Calu3 (cell line): ENCODE measurements at regions not wholly inside any gene's neighbourhood (a gene's known extent, or its start where the extent isn't known, plus 50 kb on each side); places are given as distances from the start of the nearest gene placed in this dataset.

ENCODE experiments used
- BruUV-seq: library from RNA; stranded (reverse); fragments of 400-500 nt; replicated peaks from 2 replicates; lab custom pipeline; 2021; lab: Mats Ljungman, UMichigan
- CTCF ChIA-PET: fragments of 300-600 bp; sonication (Branson Sonifier 250); formaldehyde crosslinking; loops from one replicate; lab custom pipeline; 2022; ENCODE audit warnings: antibody characterized with exemption; lab: Charles Lee
- DNase-seq: peaks from one replicate; pipeline ENCODE4 v3.0.0; 2022
- H3K27ac Mint-ChIP-seq: one replicate; pipeline ENCODE4 v1.8.0; 2022; ENCODE audit warnings: mixed read lengths; ENCODE audit not compliant: unreplicated experiment
- H3K27me3 Mint-ChIP-seq: one replicate; pipeline ENCODE4 v1.8.0; 2022; ENCODE audit warnings: mixed read lengths; ENCODE audit not compliant: unreplicated experiment
- H3K36me3 Mint-ChIP-seq: one replicate; pipeline ENCODE4 v1.8.0; 2022; ENCODE audit warnings: mild to moderate bottlenecking, moderate library complexity, mixed read lengths; ENCODE audit not compliant: insufficient read depth, unreplicated experiment
- H3K4me1 Mint-ChIP-seq: one replicate; pipeline ENCODE4 v1.8.0; 2022; ENCODE audit warnings: mild to moderate bottlenecking, low read depth, mixed read lengths; ENCODE audit not compliant: unreplicated experiment
- H3K4me3 Mint-ChIP-seq: one replicate; pipeline ENCODE4 v1.8.0; 2022; ENCODE audit warnings: mild to moderate bottlenecking, low read depth, moderate library complexity, mixed read lengths; ENCODE audit not compliant: unreplicated experiment
- H3K9me3 Mint-ChIP-seq: one replicate; pipeline ENCODE4 v1.8.0; 2022; ENCODE audit warnings: low read depth, mixed read lengths; ENCODE audit not compliant: unreplicated experiment
- intact Hi-C: fragments of 100-400 bp; cut with micrococcal nuclease; formaldehyde crosslinking; loops from one replicate; pipeline ENCODE4 v1.10.0; 2022; ENCODE audit not compliant: unreplicated experiment
- TF ChIP-seq, protein P1 (sequence below): fragments of 200-600 bp; IDR thresholded peaks from one replicate; pipeline ENCODE4 v1.8.0; 2022; ENCODE audit warnings: antibody characterized with exemption; ENCODE audit not compliant: unreplicated experiment

DNA sequence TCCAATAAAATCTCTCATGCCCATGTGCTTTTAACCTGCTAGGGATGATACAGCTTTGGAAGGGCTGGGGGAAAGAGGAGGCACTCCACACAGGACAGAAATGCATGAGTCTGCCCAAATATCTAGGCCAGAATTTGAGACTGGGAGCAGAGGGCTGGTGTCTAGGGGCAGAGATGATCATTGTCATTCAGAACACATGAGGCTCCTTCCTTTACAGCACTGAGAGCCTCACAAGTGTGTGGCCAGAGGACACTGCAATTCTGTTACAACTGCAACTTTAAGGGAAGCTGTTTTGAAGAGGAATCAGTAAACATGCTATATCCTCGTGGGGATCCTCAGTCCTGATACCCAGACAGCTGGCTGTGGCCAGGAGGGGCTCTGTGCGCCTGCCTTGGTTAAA lies 541.3 kb downstream of the OMA1 start:
- no peak overlapping the region for H3K27ac Mint-ChIP-seq
- intact Hi-C loops, result no loop called here
- peaks cover 2% of the 10 kb centered on the region for H3K9me3 Mint-ChIP-seq
- TF ChIP-seq, protein P1, sequence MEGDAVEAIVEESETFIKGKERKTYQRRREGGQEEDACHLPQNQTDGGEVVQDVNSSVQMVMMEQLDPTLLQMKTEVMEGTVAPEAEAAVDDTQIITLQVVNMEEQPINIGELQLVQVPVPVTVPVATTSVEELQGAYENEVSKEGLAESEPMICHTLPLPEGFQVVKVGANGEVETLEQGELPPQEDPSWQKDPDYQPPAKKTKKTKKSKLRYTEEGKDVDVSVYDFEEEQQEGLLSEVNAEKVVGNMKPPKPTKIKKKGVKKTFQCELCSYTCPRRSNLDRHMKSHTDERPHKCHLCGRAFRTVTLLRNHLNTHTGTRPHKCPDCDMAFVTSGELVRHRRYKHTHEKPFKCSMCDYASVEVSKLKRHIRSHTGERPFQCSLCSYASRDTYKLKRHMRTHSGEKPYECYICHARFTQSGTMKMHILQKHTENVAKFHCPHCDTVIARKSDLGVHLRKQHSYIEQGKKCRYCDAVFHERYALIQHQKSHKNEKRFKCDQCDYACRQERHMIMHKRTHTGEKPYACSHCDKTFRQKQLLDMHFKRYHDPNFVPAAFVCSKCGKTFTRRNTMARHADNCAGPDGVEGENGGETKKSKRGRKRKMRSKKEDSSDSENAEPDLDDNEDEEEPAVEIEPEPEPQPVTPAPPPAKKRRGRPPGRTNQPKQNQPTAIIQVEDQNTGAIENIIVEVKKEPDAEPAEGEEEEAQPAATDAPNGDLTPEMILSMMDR, result no peak
- peaks cover 27% of the 10 kb centered on the region for H3K27me3 Mint-ChIP-seq
- no peak overlapping the region for H3K4me3 Mint-ChIP-seq
- H3K36me3 Mint-ChIP-seq, result no peaks in the 10 kb centered on the region
- no peak for DNase-seq
- H3K4me1 Mint-ChIP-seq, result no peaks in the 10 kb centered on the region
- no TSS peak for BruUV-seq
- CTCF ChIA-PET, result interaction anchor here (0.7 kb wide), 1 partner anchor 66 kb away, joined by 4 read pairs; no protein-coding TSS in a partner anchor

DNA sequence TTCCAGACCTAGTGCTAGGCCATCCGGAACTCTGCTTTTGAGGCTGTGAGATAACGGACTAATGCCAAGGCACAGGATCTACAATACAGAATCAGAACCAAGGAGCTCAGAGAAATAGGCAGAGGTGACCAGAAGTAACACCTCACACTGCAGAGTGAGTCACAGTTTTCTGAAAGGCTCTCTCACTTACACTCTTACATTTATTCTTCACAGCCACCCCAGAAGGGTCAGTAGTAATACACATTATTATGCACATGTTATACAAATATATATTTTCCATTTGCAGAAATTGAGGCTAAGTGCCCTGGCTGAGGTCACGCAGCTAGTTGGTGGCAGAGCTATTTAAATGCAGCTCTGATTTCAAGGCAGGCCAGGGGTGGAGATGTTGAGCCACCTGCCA lies 542.5 kb downstream of the OMA1 start:
- H3K9me3 Mint-ChIP-seq, result peaks cover 2% of the 10 kb centered on the region
- intact Hi-C loops, result no loop called here
- no peak for DNase-seq
- peaks cover 39% of the 10 kb centered on the region for H3K27me3 Mint-ChIP-seq
- no peak overlapping the region for H3K4me3 Mint-ChIP-seq
- CTCF ChIA-PET, result no interaction called here
- H3K4me1 Mint-ChIP-seq, result no peaks in the 10 kb centered on the region
- TF ChIP-seq, protein P1, result no peak
- BruUV-seq, result no TSS peak
- H3K36me3 Mint-ChIP-seq, result no peaks in the 10 kb centered on the region
- H3K27ac Mint-ChIP-seq, result no peak overlapping the region

DNA sequence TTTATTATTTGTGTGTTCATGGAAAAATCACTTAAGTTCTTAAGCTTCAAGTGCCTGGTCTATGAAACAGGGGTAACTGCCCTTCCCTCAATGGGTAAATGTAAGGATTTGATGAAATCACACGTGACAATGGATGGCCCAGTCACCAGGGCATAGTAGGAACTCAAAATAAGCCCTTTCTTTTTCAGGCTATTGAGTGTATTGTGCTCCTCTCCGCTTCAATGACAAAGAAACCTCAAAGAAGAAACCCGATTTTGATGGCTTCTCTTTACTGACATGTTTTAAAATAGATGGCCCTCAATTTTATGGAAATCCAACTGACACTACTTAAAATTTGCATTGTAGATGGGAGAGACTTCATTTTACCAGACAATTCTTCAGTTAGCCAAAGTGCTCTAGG lies 543.5 kb downstream of the OMA1 start:
- H3K4me1 Mint-ChIP-seq, result no peaks in the 10 kb centered on the region
- CTCF ChIA-PET, result no interaction called here
- TF ChIP-seq, protein P1, result no peak
- intact Hi-C loops, result no loop called here
- BruUV-seq, result no TSS peak
- H3K27me3 Mint-ChIP-seq, result peaks cover 39% of the 10 kb centered on the region
- H3K9me3 Mint-ChIP-seq, result peaks cover 2% of the 10 kb centered on the region
- H3K4me3 Mint-ChIP-seq, result no peak overlapping the region
- no peak overlapping the region for H3K27ac Mint-ChIP-seq
- H3K36me3 Mint-ChIP-seq, result no peaks in the 10 kb centered on the region
- no peak for DNase-seq

- Mint-ChIP-seq H3K9me3 (peaks cover 6% of the 10 kb centered on the region), H3K4me1 (no peaks in the 10 kb centered on the region), H3K36me3 (no peaks in the 10 kb centered on the region), H3K27me3 (peaks cover 52% of the 10 kb centered on the region), H3K27ac (no peak overlapping the region), H3K4me3 (no peak overlapping the region)
- TF ChIP-seq, protein P1, result no peak
- intact Hi-C loops, result no loop called here
- CTCF ChIA-PET, result no interaction called here
- BruUV-seq, result no TSS peak
- no peak for DNase-seq
Measured at GRCh38 chr1:58000821-58001220, 545.7 kb downstream of the OMA1 start.
